GM12874 (cell line): ENCODE measurements at regions not wholly inside any gene's neighbourhood (a gene's known extent, or its start where the extent isn't known, plus 50 kb on each side); places are given as distances from the start of the nearest gene placed in this dataset.

ENCODE experiments used
- TF ChIP-seq, protein P1 (sequence below): IDR thresholded peaks from 2 replicates; pipeline ENCODE4 v1.5.1; 2011; ENCODE audit warnings: low read depth, mild to moderate bottlenecking, control low read depth, low read length, moderate library complexity; ENCODE audit not compliant: insufficient read depth

DNA sequence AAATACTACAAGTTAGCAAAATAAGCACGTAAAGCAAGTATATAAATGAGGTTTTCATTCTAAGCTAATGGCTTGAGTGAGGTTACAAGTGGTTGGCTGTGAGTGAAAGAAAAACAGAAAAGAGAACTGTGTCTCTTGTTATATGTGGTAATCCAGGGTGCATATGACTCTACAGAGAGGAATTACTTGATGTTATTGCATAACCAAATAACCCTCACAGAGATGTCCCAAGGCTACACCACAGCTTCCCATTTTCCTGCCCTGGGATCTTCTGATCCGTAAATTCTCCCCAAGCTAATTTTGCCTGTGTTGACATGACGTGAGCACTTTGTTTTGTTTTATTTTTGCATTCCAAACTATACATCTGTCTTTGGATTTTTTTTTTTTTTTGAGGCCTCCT lies 470.0 kb upstream of the INTU start:
- TF ChIP-seq, protein P1, sequence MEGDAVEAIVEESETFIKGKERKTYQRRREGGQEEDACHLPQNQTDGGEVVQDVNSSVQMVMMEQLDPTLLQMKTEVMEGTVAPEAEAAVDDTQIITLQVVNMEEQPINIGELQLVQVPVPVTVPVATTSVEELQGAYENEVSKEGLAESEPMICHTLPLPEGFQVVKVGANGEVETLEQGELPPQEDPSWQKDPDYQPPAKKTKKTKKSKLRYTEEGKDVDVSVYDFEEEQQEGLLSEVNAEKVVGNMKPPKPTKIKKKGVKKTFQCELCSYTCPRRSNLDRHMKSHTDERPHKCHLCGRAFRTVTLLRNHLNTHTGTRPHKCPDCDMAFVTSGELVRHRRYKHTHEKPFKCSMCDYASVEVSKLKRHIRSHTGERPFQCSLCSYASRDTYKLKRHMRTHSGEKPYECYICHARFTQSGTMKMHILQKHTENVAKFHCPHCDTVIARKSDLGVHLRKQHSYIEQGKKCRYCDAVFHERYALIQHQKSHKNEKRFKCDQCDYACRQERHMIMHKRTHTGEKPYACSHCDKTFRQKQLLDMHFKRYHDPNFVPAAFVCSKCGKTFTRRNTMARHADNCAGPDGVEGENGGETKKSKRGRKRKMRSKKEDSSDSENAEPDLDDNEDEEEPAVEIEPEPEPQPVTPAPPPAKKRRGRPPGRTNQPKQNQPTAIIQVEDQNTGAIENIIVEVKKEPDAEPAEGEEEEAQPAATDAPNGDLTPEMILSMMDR: no peak

DNA sequence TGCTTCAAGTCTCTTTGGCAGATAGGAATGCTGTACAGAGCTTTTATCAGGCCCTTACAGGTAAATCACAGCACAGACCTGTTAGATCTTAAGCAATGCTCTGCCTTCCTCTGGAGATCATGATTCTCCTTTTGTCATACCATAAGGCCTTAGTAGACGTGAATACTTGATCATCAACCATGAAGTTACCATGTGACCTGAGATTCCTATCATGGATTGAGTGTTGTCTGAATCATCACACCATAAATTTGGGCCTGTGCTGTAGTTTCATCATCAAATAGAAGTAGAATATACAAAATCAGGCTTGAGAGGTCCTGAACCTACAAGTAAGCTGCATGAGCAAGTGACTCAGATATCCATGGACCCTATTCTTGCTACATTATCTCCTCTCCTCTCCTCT lies 466.8 kb upstream of the INTU start:
- TF ChIP-seq, protein P1: no peak

DNA sequence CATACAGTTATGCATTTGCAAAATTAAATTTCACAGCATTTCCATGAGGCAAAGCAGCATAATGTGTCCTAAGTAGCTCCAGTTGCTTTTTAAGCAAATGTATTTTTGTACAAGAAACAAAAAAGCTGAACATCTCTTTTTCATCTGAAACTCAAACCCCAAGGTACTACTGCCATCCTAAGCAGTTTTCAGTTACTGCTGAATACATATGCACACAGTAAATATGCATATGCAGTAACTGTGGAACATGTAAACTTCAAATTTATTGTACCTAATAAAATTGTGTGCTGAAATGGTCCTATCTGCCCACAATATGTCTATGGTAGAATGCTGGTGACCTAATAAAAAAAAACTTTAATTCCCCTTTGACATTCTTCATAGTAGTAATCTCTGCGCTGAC lies 458.6 kb upstream of the INTU start:
- TF ChIP-seq, protein P1: no peak

DNA sequence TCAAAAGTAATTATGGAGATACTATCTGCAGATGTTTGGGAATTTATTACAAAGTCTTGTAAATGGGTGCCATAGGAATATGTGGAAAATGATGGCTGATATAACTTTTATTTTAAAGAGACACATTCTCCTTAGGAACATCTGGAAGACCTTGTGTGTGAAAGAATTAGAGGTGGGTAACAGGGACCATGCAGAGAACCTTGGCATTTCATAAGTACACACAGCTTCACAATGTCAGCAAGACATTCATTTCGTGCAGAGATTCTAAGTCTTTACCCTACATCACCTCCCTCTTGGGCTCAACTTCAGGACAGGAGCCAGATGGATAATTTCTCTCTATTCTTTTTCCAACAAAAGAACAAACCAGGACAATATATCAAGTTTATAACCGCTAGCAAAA lies 458.1 kb upstream of the INTU start:
- TF ChIP-seq, protein P1: no peak

DNA sequence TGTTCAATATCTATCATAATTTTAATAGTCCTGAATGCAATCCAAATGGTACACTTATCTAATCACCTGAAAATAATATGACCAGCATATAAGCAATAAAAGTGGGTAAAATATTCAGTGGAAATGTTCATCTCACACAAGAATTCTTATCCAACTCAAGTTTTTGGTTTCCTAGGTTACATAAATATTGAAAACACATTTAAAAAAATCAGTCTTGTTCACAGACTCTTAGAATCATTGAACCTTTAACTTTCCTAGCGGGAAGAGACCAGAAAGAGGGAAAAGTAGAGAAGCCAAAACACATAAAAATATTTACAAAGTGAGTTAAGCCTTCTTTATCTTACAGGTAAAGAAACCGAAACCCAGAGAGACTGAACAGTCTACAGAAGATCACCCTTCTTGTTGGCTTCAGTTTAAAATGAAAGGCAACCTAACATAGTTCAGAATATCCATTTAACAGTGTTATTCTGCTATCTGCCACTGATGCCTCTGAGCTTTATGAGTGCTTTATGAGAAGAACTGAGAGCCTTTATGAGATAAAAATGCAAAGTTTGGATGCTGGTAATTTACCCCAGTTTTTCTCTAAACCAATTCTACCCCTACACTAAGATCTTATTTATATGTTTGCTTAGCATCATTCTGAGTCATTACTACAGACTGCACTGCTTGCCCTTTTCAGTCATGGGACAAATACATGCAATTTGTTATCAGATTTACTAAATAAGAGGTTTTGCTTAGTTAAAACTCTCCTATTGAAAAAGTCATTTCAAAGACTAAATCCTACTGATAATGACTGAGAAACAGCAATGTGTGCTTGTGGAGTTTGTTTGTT lies 453.3 kb upstream of the INTU start:
- TF ChIP-seq, protein P1: no peak

DNA sequence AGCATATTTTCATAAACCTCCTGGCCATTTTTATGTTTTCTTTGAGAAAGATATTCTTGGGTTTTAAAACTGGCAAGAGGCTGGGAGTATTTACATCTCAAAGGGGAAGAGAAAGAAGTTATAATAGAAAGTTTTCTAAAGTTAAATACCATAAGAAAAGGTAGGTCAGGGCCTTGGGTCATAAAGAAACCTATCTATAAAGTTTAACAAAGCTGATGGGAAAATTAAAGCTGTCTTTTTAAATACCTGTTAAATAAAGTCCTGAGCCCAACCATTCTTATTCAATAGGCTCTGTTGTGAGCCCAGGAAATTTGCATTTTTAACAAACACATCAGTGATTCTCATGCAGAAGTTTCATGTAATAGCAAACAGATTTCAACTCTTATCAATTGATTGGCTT lies 451.8 kb upstream of the INTU start:
- TF ChIP-seq, protein P1: no peak

DNA sequence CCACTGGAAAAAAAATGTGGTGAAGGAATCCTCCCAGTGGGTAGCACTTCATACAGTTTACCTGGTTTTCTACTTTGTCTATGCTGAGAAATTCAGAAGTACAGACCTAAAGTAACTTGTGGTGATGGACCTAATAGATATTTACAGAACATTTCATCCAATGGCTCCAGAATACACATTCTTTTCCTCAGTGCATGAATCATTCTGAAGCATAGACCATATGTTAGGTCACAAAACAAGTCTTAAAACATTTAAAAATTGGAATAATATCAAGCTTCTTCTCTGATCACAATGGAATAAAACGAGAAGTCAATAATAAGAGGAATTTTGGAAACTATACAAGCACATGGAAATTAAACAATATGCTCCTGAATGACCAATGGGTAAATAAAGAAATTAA lies 450.1 kb upstream of the INTU start:
- TF ChIP-seq, protein P1: no peak
